GM23248 (cell line): ENCODE measurements at regions not wholly inside any gene's neighbourhood (a gene's known extent, or its start where the extent isn't known, plus 50 kb on each side); places are given as distances from the start of the nearest gene placed in this dataset.

Experiments used
- DNase-seq: peaks from one replicate; pipeline ENCODE4 v3.0.0-alpha.2; 2015
- H2AFZ ChIP-seq: fragments of 200-600 bp; sonication (generic); 2 replicates; pipeline ENCODE4 v1.6.1; 2016; ENCODE audit warnings: antibody characterized with exemption
- H3F3A ChIP-seq: fragments of 200-600 bp; sonication (generic); 2 replicates; pipeline ENCODE4 v1.6.1; 2016; ENCODE audit warnings: mild to moderate bottlenecking, antibody characterized with exemption, mixed run types; ENCODE audit not compliant: insufficient read depth
- H3K27ac ChIP-seq: fragments of 200-600 bp; sonication (generic); 2 replicates; pipeline ENCODE4 v1.5.1; 2016; ENCODE audit warnings: mild to moderate bottlenecking
- H3K27me3 ChIP-seq: fragments of 200-600 bp; sonication (generic); replicated peaks from 2 replicates; pipeline ENCODE4 v1.6.1; 2016; ENCODE audit warnings: mild to moderate bottlenecking; ENCODE audit not compliant: insufficient read depth
- H3K36me3 ChIP-seq: fragments of 200-600 bp; sonication (generic); 2 replicates; pipeline ENCODE4 v1.6.1; 2016; ENCODE audit warnings: low read depth, mild to moderate bottlenecking
- H3K4me1 ChIP-seq: fragments of 200-600 bp; sonication (generic); 2 replicates; pipeline ENCODE4 v1.6.1; 2016; ENCODE audit warnings: mild to moderate bottlenecking; ENCODE audit not compliant: insufficient read depth
- H3K4me2 ChIP-seq: fragments of 200-600 bp; sonication (generic); one replicate; pipeline ENCODE4 v1.6.1; 2016; ENCODE audit warnings: mild to moderate bottlenecking; ENCODE audit not compliant: unreplicated experiment
- H3K4me3 ChIP-seq: fragments of 200-600 bp; sonication (generic); 2 replicates; pipeline ENCODE4 v1.5.1; 2016; ENCODE audit warnings: mild to moderate bottlenecking
- H3K79me2 ChIP-seq: fragments of 200-600 bp; sonication (generic); 2 replicates; pipeline ENCODE4 v1.6.1; 2016; ENCODE audit warnings: mild to moderate bottlenecking; ENCODE audit not compliant: insufficient read depth
- H3K9ac ChIP-seq: fragments of 200-600 bp; sonication (generic); 2 replicates; pipeline ENCODE4 v1.6.1; 2016; ENCODE audit warnings: mild to moderate bottlenecking
- H3K9me2 ChIP-seq: fragments of 200-600 bp; sonication (generic); 2 replicates; pipeline ENCODE4 v1.6.1; 2016; ENCODE audit warnings: mixed run types, mild to moderate bottlenecking, moderate library complexity; ENCODE audit not compliant: insufficient read depth
- H3K9me3 ChIP-seq: fragments of 200-600 bp; sonication (generic); one replicate; pipeline ENCODE4 v1.6.1; 2017; ENCODE audit warnings: low read depth
- H4K20me1 ChIP-seq: fragments of 200-600 bp; sonication (generic); 2 replicates; pipeline ENCODE4 v1.6.0; 2016; ENCODE audit not compliant: insufficient read depth
- EZH2 ChIP-seq: fragments of 200-600 bp; sonication (generic); IDR thresholded peaks from 2 replicates; pipeline ENCODE4 v1.6.1; 2018; ENCODE audit warnings: antibody characterized with exemption, mild to moderate bottlenecking; ENCODE audit not compliant: insufficient read depth, poor library complexity, severe bottlenecking
- EZH2phosphoT487 ChIP-seq: fragments of 200-600 bp; sonication (generic); IDR thresholded peaks from 2 replicates; pipeline ENCODE4 v1.6.1; 2018; ENCODE audit warnings: antibody characterized with exemption, moderate library complexity, mild to moderate bottlenecking, low read depth; ENCODE audit not compliant: insufficient read depth
- WGBS, 2 experiments: methylation state at CpG; one replicate each; pipeline ENCODE4 v1.1.6; 2015 to 2017; ENCODE audit warnings: low lambda C conversion rate in 2 of 2, low coverage in 1 of 2; ENCODE audit errors: missing lambda C conversion rate in 2 of 2; 5-methylcytosine and 5-hydroxymethylcytosine counted together
- in situ Hi-C: fragments of 300-500 bp; cut with MboI; formaldehyde crosslinking; loops from 2 replicates; pipeline ENCODE4 v1.15.0; 2020

- Histone ChIP-seq H3K4me2 (no peak overlapping the region), H3K9ac (no peak overlapping the region), H3K27ac (no peak overlapping the region), H3K4me1 (no peaks in the 10 kb centered on the region), H3K27me3 (0 out of 2 replicates have a peak, but pooled peaks cover 5% of the 10 kb centered on the region), H2AFZ (no peak overlapping the region), H3K9me2 (no peaks in the 10 kb centered on the region), H3F3A (no peaks in the 10 kb centered on the region), H3K79me2 (no peaks in the 10 kb centered on the region), H3K36me3 (no peaks in the 10 kb centered on the region), H4K20me1 (no peaks in the 10 kb centered on the region), H3K9me3 (no peaks in the 10 kb centered on the region), H3K4me3 (no peak overlapping the region)
- no peak for TF ChIP-seq EZH2
- no peak for TF ChIP-seq EZH2phosphoT487
- no peak for DNase-seq
- in situ Hi-C loops: no loop called here
- 72 to 82% methylated on average over 11 of the region's 11 CpGs for WGBS, 2 experiments
These were observed 87.4 kb upstream of the PHYHIPL start for GRCh38 chr10:59088912-59089573.

GRCh38 chr10:59090817-59091622, 85.4 kb upstream of the PHYHIPL start:
- in situ Hi-C loops: no loop called here

GRCh38 chr10:59093461-59093860, 83.0 kb upstream of the PHYHIPL start:
- Histone ChIP-seq H4K20me1 (no peaks in the 10 kb centered on the region), H3K27ac (no peak overlapping the region), H3K4me1 (peaks cover 6% of the 10 kb centered on the region; the same call in 1 of the 2 replicates), H3K4me2 (no peak overlapping the region), H3K4me3 (no peak overlapping the region), H3K27me3 (no peaks in the 10 kb centered on the region), H3K9me2 (no peaks in the 10 kb centered on the region), H3K9ac (no peak overlapping the region), H2AFZ (no peak overlapping the region), H3K79me2 (no peaks in the 10 kb centered on the region), H3F3A (peaks cover 7% of the 10 kb centered on the region; the same call in 1 of the 2 replicates), H3K9me3 (no peaks in the 10 kb centered on the region), H3K36me3 (no peaks in the 10 kb centered on the region)
- 74 to 78% methylated on average over 2 of the region's 2 CpGs for WGBS, 2 experiments
- TF ChIP-seq EZH2 (no peak), EZH2phosphoT487 (no peak)
- in situ Hi-C loops: no loop called here
- DNase-seq: no peak

More at GRCh38 chr10:59090817-59091622, 85.4 kb upstream of the PHYHIPL start:
- no peak overlapping the region for H3K27ac ChIP-seq
- H3K4me3 ChIP-seq: no peak overlapping the region
- no peak overlapping the region for H2AFZ ChIP-seq
- H3K9ac ChIP-seq: no peak overlapping the region
- WGBS, 2 experiments: 20 to 25% methylated on average over 3 of the region's 3 CpGs
- no peaks in the 10 kb centered on the region for H3K79me2 ChIP-seq
- no peaks in the 10 kb centered on the region for H4K20me1 ChIP-seq
- TF ChIP-seq EZH2 (no peak), EZH2phosphoT487 (no peak)
- H3K27me3 ChIP-seq: 0 out of 2 replicates have a peak, but pooled peaks cover 3% of the 10 kb centered on the region
- H3K36me3 ChIP-seq: no peaks in the 10 kb centered on the region
- no peak overlapping the region for H3K4me2 ChIP-seq
- no peaks in the 10 kb centered on the region for H3K9me3 ChIP-seq
- no peaks in the 10 kb centered on the region for H3F3A ChIP-seq
- no peak for DNase-seq
- H3K9me2 ChIP-seq: no peaks in the 10 kb centered on the region
- no peaks in the 10 kb centered on the region for H3K4me1 ChIP-seq

GRCh38 chr10:59096631-59097030, 79.8 kb upstream of the PHYHIPL start:
- no peak overlapping the region for H3K27ac ChIP-seq
- in situ Hi-C loops: no loop called here
- H3K36me3 ChIP-seq: no peaks in the 10 kb centered on the region
- H3K79me2 ChIP-seq: no peaks in the 10 kb centered on the region
- no peaks in the 10 kb centered on the region for H3K9me2 ChIP-seq
- no peaks in the 10 kb centered on the region for H3K27me3 ChIP-seq
- H3F3A ChIP-seq: peaks cover 14% of the 10 kb centered on the region
- TF ChIP-seq EZH2phosphoT487: no peak
- TF ChIP-seq EZH2: no peak
- DNase-seq: no peak
- no peaks in the 10 kb centered on the region for H3K9me3 ChIP-seq
- no peak overlapping the region for H2AFZ ChIP-seq
- 61 to 63% methylated on average over 2 of the region's 2 CpGs for WGBS, 2 experiments
- H3K9ac ChIP-seq: no peak overlapping the region
- no peaks in the 10 kb centered on the region for H4K20me1 ChIP-seq
- no peak overlapping the region for H3K4me2 ChIP-seq
- peaks cover 22% of the 10 kb centered on the region for H3K4me1 ChIP-seq
- H3K4me3 ChIP-seq: no peak overlapping the region
